Stomach (tissue), 8 donors: ENCODE measurements at regions not wholly inside any gene's neighbourhood (a gene's known extent, or its start where the extent isn't known, plus 50 kb on each side); places are given as distances from the start of the nearest gene placed in this dataset.

ENCODE experiments used
- DNase-seq, 2 donors: peaks; one replicate each; pipeline versions ENCODE4 v3.0.0 to v3.0.0-alpha.2; 2013 to 2019
- H3K27ac ChIP-seq, 5 donors: fragments of 200-600 bp in 4 of 5; sonication (generic) in 4 of 5; one replicate each; pipeline ENCODE4 v1.5.1; 2013 to 2019; ENCODE audit warnings: mild to moderate bottlenecking in 1 of 5, moderate library complexity in 1 of 5
- H3K27me3 ChIP-seq, 3 donors: fragments of 200-600 bp; sonication (generic); one replicate each; pipeline ENCODE4 v1.5.1; 2017 to 2019; ENCODE audit warnings: mixed run types in 1 of 3
- H3K36me3 ChIP-seq, 4 donors: fragments of 200-600 bp; sonication (generic); 1 replicate in 3 of 4; 2 replicates in 1 of 4; pipeline ENCODE4 v1.5.1; 2016 to 2019
- H3K4me1 ChIP-seq, 4 donors: fragments of 200-600 bp; sonication (generic); one replicate each; pipeline ENCODE4 v1.5.1; 2016 to 2019
- H3K4me3 ChIP-seq, 4 donors: fragments of 200-600 bp; sonication (generic) in 3 of 4; one replicate each; pipeline ENCODE4 v1.5.1; 2016 to 2019; ENCODE audit warnings: mild to moderate bottlenecking in 1 of 4
- H3K9me3 ChIP-seq, 4 donors: fragments of 200-600 bp; sonication (generic); one replicate each; pipeline ENCODE4 v1.5.1; 2016 to 2019
- CTCF ChIP-seq, 7 experiments: fragments of 450-650 bp in 4 of 7; fragments of 200-600 bp in 3 of 7; sonication (generic) in 3 of 7; IDR thresholded peaks; one replicate each; pipeline ENCODE4 v1.5.1; 2016 to 2019; ENCODE audit warnings: antibody characterized with exemption in 7 of 7, control low read depth in 2 of 7, mild to moderate bottlenecking in 1 of 7
- EP300 ChIP-seq: sonication (generic); formaldehyde crosslinking; IDR thresholded peaks from one replicate; pipeline ENCODE4 v1.6.1; 2017; ENCODE audit warnings: antibody characterized with exemption
- POLR2A ChIP-seq, 4 donors: fragments of 450-650 bp; IDR thresholded peaks; one replicate each; pipeline ENCODE4 v1.6.1; 2016; ENCODE audit warnings: antibody characterized with exemption in 4 of 4, control low read depth in 2 of 4, mild to moderate bottlenecking in 1 of 4, moderate library complexity in 1 of 4
- POLR2AphosphoS5 ChIP-seq, 3 donors: sonication (generic); formaldehyde crosslinking; IDR thresholded peaks; one replicate each; pipeline ENCODE4 v1.6.1; 2016; ENCODE audit warnings: antibody characterized with exemption in 3 of 3
- WGBS, 5 donors: extraction: QIAGEN DNeasy Blood & Tissue Kit in 3 of 5; methylation state at CpG; one replicate each; pipeline versions ENCODE4 v1.1.5 to v1.1.7; 2013 to 2018; 5-methylcytosine and 5-hydroxymethylcytosine counted together
- intact Hi-C: fragments of 100-400 bp; cut with DNase I; formaldehyde crosslinking; loops from one replicate; pipeline ENCODE4 v1.15.1; 2023; ENCODE audit warnings: low total_unique reads
- donor health status: healthy with polysubstance abuse.
- donor health status: Bipolar disorder and iron deficiency.
- donor health status: healthy.

GRCh38 chr10:6311700-6312330, 109.1 kb downstream of the PFKFB3 start:
- intact Hi-C loops = no loop called here
- Histone ChIP-seq H3K4me3 (no peak overlapping the region), H3K4me1 (peaks cover 0 to 18% (median 12%) of the 10 kb centered on the region in 4 donors), H3K27ac (no peak overlapping the region), H3K36me3 (no peaks in the 10 kb centered on the region), H3K27me3 (no peaks in the 10 kb centered on the region), H3K9me3 (peaks cover 0 to 3% (median 2%) of the 10 kb centered on the region in 4 donors)
- no peak for DNase-seq
- TF ChIP-seq POLR2AphosphoS5 (IDR thresholded peaks at IDR 0.05) = no peak
- no peak for TF ChIP-seq POLR2A (IDR thresholded peaks at IDR 0.05)
- TF ChIP-seq EP300 = no peak
- TF ChIP-seq CTCF (IDR thresholded peaks at IDR 0.05) = no peak
- 85 to 95% (median 85%) methylated on average over 11 of the region's 11 CpGs for WGBS, 5 donors

- whole genome bisulfite sequencing, 5 donors = 71 to 79% (median 75%) methylated on average over 6 of the region's 6 CpGs
- H3K9me3 ChIP-seq = no peaks in the 10 kb centered on the region
- TF ChIP-seq CTCF (IDR thresholded peaks at IDR 0.05) = no peak
- TF ChIP-seq POLR2AphosphoS5 (IDR thresholded peaks at IDR 0.05) = no peak
- no peak for TF ChIP-seq POLR2A (IDR thresholded peaks at IDR 0.05)
- no peak for TF ChIP-seq EP300
- intact Hi-C loops = no loop called here
- peaks cover 0 to 18% (median 12%) of the 10 kb centered on the region in 4 donors for H3K4me1 ChIP-seq
- H3K27ac ChIP-seq = no peak overlapping the region
- no peaks in the 10 kb centered on the region for H3K36me3 ChIP-seq
- H3K4me3 ChIP-seq = no peak overlapping the region
- H3K27me3 ChIP-seq = no peaks in the 10 kb centered on the region
- DNase-seq = no peak
These were observed 109.9 kb downstream of the PFKFB3 start for GRCh38 chr10:6312636-6313035.

- peak overlapping the region in 2 of 5 donors; percentile 77 to 84 for H3K27ac ChIP-seq
- no peak overlapping the region for H3K4me3 ChIP-seq
- intact Hi-C loops = no loop called here
- WGBS, 5 donors = 77 to 89% (median 83%) methylated on average over 12 of the region's 12 CpGs
- no peaks in the 10 kb centered on the region for H3K27me3 ChIP-seq
- H3K36me3 ChIP-seq = no peaks in the 10 kb centered on the region
- no peaks in the 10 kb centered on the region for H3K9me3 ChIP-seq
- peaks cover 0 to 18% (median 12%) of the 10 kb centered on the region in 4 donors for H3K4me1 ChIP-seq
- DNase-seq = no peak
- no peak for TF ChIP-seq POLR2AphosphoS5 (IDR thresholded peaks at IDR 0.05)
- no peak for TF ChIP-seq CTCF (IDR thresholded peaks at IDR 0.05)
- no peak for TF ChIP-seq EP300
- no peak for TF ChIP-seq POLR2A (IDR thresholded peaks at IDR 0.05)
These were observed 110.6 kb downstream of the PFKFB3 start for GRCh38 chr10:6313111-6313895.

- Histone ChIP-seq H3K27me3 (no peaks in the 10 kb centered on the region), H3K4me1 (peaks cover 0 to 18% (median 12%) of the 10 kb centered on the region in 4 donors), H3K4me3 (no peak overlapping the region), H3K9me3 (no peaks in the 10 kb centered on the region), H3K36me3 (no peaks in the 10 kb centered on the region), H3K27ac (peak overlapping the region; percentile 61 to 84 (median 77))
- intact Hi-C loops = no loop called here
- TF ChIP-seq CTCF (IDR thresholded peaks at IDR 0.05) = no peak
- TF ChIP-seq POLR2AphosphoS5 (IDR thresholded peaks at IDR 0.05) = peak in 2 of 3 donors; percentile 21 to 33
- WGBS, 5 donors = 30 to 62% (median 49%) methylated on average over 9 of the region's 9 CpGs
- peak; percentile 61 to 78 for DNase-seq
These were observed 112.0 kb downstream of the PFKFB3 start for GRCh38 chr10:6314620-6315205.
